GM12878 (cell line): ENCODE measurements at regions not wholly inside any gene's neighbourhood (a gene's known extent, or its start where the extent isn't known, plus 50 kb on each side); places are given as distances from the start of the nearest gene placed in this dataset.
A peak's percentile ranks its signal among the peaks of the same experiment; 100 is the strongest.

Experiments
- ATAC-seq: fragments of 200-7000 bp; cut with Tn5 transposase; 3 replicates; pipeline ENCODE4 v1.9.1; 2020; ENCODE audit warnings: mild to moderate bottlenecking, moderate library complexity
- BruUV-seq: library from RNA; stranded (reverse); fragments of 400-500 nt; replicated peaks from 2 replicates; lab custom pipeline; 2021; lab: Mats Ljungman, UMichigan
- CTCF ChIA-PET: fragments of 300-600 bp; sonication (Branson Sonifier 250); formaldehyde crosslinking; extraction: SDS; loops from one replicate; lab custom pipeline; 2021; ENCODE audit warnings: inconsistent platforms; lab: Yijun Ruan, JAX
- POLR2A ChIA-PET: fragments of 350-600 bp; formaldehyde crosslinking; extraction: SDS; loops from one replicate; lab custom pipeline; 2021; ENCODE audit warnings: inconsistent platforms; lab: Charles Lee
- RAD21 ChIA-PET: fragments of 300-600 bp; sonication (Branson Sonifier 250); formaldehyde crosslinking; loops from one replicate; lab custom pipeline; 2023; ENCODE audit warnings: antibody characterized with exemption; ENCODE audit not compliant: unreplicated experiment; lab: Charles Lee
- SMC1A ChIA-PET: fragments of 300-600 bp; sonication (Branson Sonifier 250); formaldehyde crosslinking; loops from one replicate; lab custom pipeline; 2023; ENCODE audit not compliant: unreplicated experiment, uncharacterized antibody; lab: Charles Lee
- DNase-seq: peaks from one replicate; pipeline ENCODE4 v3.0.0-alpha.2; 2011; ENCODE audit warnings: low read depth, low spot score
- FAIRE-seq: peaks from 3 replicates; lab custom pipeline; 2011; peaks lifted over from hg19 to GRCh38; lab: Jason Lieb, UNC
- H2AFZ ChIP-seq: 2 replicates; pipeline ENCODE4 v1.6.0; 2011; ENCODE audit warnings: low read depth, low read length, control low read depth; ENCODE audit not compliant: control insufficient read depth
- H3K27ac ChIP-seq: 2 replicates; pipeline ENCODE4 v1.5.1; 2011; ENCODE audit warnings: control low read depth; ENCODE audit not compliant: control insufficient read depth, insufficient read depth
- H3K27me3 ChIP-seq, 2 experiments: replicated peaks in 1 of 2; 2 replicates each; pipeline versions ENCODE4 v1.6.0 to v1.6.1; 2011; ENCODE audit warnings: low read length in 1 of 2; ENCODE audit not compliant: control insufficient read depth in 2 of 2, insufficient read depth in 2 of 2
- H3K36me3 ChIP-seq, 2 experiments: 2 replicates each; pipeline ENCODE4 v1.5.1; 2011; ENCODE audit warnings: low read length in 1 of 2; ENCODE audit not compliant: control insufficient read depth in 2 of 2, insufficient read depth in 2 of 2
- H3K4me1 ChIP-seq: 2 replicates; pipeline ENCODE4 v1.6.1; 2011; ENCODE audit warnings: mild to moderate bottlenecking, low read length, moderate library complexity, mixed read lengths; ENCODE audit not compliant: control insufficient read depth, insufficient read depth
- H3K4me2 ChIP-seq: 2 replicates; pipeline ENCODE4 v1.6.0; 2011; ENCODE audit warnings: control low read depth; ENCODE audit not compliant: control insufficient read depth, insufficient read depth
- H3K4me3 ChIP-seq: fragments of 200-600 bp; sonication (generic); 2 replicates; pipeline ENCODE4 v1.5.1; 2016
- H3K79me2 ChIP-seq: 2 replicates; pipeline ENCODE4 v1.6.0; 2011; ENCODE audit warnings: low read length; ENCODE audit not compliant: control insufficient read depth, insufficient read depth
- H3K9ac ChIP-seq: 2 replicates; pipeline ENCODE4 v1.8.0; 2011; ENCODE audit warnings: low read length, control low read depth, mixed read lengths; ENCODE audit not compliant: control insufficient read depth, insufficient read depth
- H3K9me3 ChIP-seq: replicated peaks from 3 replicates; pipeline ENCODE4 v1.5.1; 2011; ENCODE audit warnings: mild to moderate bottlenecking, low read length; ENCODE audit not compliant: control insufficient read depth, insufficient read depth
- H4K20me1 ChIP-seq: 2 replicates; pipeline ENCODE4 v1.6.0; 2011; ENCODE audit not compliant: control insufficient read depth, insufficient read depth
- BACH1 ChIP-seq: fragments of 450-650 bp; IDR thresholded peaks from 2 replicates; pipeline ENCODE4 v1.6.1; 2017; ENCODE audit warnings: mild to moderate bottlenecking, borderline replicate concordance
- ETV6 ChIP-seq, 2 experiments: fragments of 450-650 bp in 1 of 2; IDR thresholded peaks in 1 of 2; conservative IDR thresholded peaks in 1 of 2; 2 replicates each; pipeline ENCODE4 v1.6.1; 2014; ENCODE audit warnings: antibody characterized with exemption in 1 of 2, borderline replicate concordance in 1 of 2, low read depth in 1 of 2, mild to moderate bottlenecking in 1 of 2, moderate library complexity in 1 of 2
- KDM1A ChIP-seq: fragments of 200-600 bp; sonication (generic); IDR thresholded peaks from 2 replicates; pipeline ENCODE4 v1.6.1; 2016; ENCODE audit warnings: borderline replicate concordance
- MTA3 ChIP-seq: IDR thresholded peaks from 2 replicates; pipeline ENCODE4 v1.6.1; 2012; ENCODE audit warnings: low read length, inconsistent platforms, borderline replicate concordance
- NFYA ChIP-seq: IDR thresholded peaks from 2 replicates; pipeline ENCODE4 v1.6.1; 2011; ENCODE audit warnings: low read depth, mild to moderate bottlenecking, low read length, improper control_type of control experiment, borderline replicate concordance
- RUNX3 ChIP-seq: IDR thresholded peaks from 2 replicates; pipeline ENCODE4 v1.6.1; 2012; ENCODE audit warnings: low read length, inconsistent platforms
- TARDBP ChIP-seq: IDR thresholded peaks from 2 replicates; pipeline ENCODE4 v1.6.1; 2016; ENCODE audit warnings: borderline replicate concordance
- TCF12 ChIP-seq: IDR thresholded peaks from 2 replicates; pipeline ENCODE4 v1.6.1; 2011; ENCODE audit warnings: low read depth, mild to moderate bottlenecking, low read length
- ZNF207 ChIP-seq: fragments of 450-650 bp; IDR thresholded peaks from 2 replicates; pipeline ENCODE4 v1.6.1; 2014; ENCODE audit warnings: antibody characterized with exemption, mild to moderate bottlenecking, borderline replicate concordance
- whole genome bisulfite sequencing: methylation state at CpG from one replicate; pipeline ENCODE4 v1.1.6; 2016; ENCODE audit warnings: low lambda C conversion rate; ENCODE audit not compliant: insufficient replicate concordance, insufficient coverage; ENCODE audit errors: missing lambda C conversion rate; 5-methylcytosine and 5-hydroxymethylcytosine counted together
- in situ Hi-C: fragments of 300-500 bp; cut with MboI; formaldehyde crosslinking; loops from 9 replicates; pipeline ENCODE4 v1.14.3; 2018; ENCODE audit warnings: mixed read lengths
- intact Hi-C: fragments of 100-400 bp; cut with micrococcal nuclease; formaldehyde crosslinking; loops from one replicate; pipeline ENCODE4 v1.14.2; 2022; ENCODE audit not compliant: unreplicated experiment

DNA sequence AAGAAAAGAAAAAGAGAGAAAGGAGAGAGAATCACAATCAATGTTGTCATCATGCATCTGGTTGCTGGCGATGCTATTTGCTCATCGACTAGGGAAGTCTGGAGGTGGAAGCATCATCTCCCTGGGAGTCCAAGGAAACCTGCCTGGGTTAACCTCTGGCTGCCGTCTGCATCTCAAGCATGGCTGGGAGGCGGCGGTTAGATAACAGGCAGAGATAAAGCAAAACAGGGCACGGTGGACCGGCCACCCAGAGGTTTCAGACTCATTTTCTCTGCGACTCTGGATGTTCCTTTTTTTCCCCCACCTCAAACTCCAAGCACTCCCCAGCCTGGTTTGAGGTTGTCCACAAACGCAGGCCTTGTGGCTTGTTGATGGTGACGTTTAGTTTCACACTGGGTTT is 161.2 kb downstream of the ENGASE start:
- Histone ChIP-seq H3K4me1 (no peaks in the 10 kb centered on the region), H4K20me1 (no peaks in the 10 kb centered on the region), H3K4me2 (no peak overlapping the region), H3K27ac (no peak overlapping the region), H3K9me3 (no peaks in the 10 kb centered on the region), H3K79me2 (no peaks in the 10 kb centered on the region), H3K27me3 (peaks cover 4 to 7% of the 10 kb centered on the region in 2 experiments; a peak in 3 of 4 replicates), H2AFZ (no peak overlapping the region), H3K9ac (no peak overlapping the region)
- DNase-seq (no peak), ATAC-seq (no peak)
- WGBS, result 53% methylated on average over 10 of the region's 10 CpGs
- intact Hi-C loops, result no loop called here
- RAD21 ChIA-PET, result no interaction called here
- SMC1A ChIA-PET, result no interaction called here
- BruUV-seq, result no TSS peak
- POLR2A ChIA-PET, result no interaction called here
- TF ChIP-seq BACH1 (no peak), ETV6 (conservative IDR thresholded peaks at IDR 0.05 in 1 of 2, IDR thresholded peaks at IDR 0.05 in 1 of 2; ENCODE audit: borderline replicate concordance in 1 of 2, low read depth in 1 of 2) (no peak), TCF12 (no peak), TARDBP (no peak), KDM1A (no peak), RUNX3 (peak; percentile 35; the same call in 1 of the 2 replicates), ZNF207 (no peak), MTA3 (no peak)
- TF ChIP-seq, all 136 proteins: peak for 1
- FAIRE-seq, result no peak
- H3K4me3 ChIP-seq, result no peak overlapping the region
- in situ Hi-C loops, result no loop called here
- no peaks in the 10 kb centered on the region for H3K36me3 ChIP-seq
- CTCF ChIA-PET, result no interaction called here

DNA sequence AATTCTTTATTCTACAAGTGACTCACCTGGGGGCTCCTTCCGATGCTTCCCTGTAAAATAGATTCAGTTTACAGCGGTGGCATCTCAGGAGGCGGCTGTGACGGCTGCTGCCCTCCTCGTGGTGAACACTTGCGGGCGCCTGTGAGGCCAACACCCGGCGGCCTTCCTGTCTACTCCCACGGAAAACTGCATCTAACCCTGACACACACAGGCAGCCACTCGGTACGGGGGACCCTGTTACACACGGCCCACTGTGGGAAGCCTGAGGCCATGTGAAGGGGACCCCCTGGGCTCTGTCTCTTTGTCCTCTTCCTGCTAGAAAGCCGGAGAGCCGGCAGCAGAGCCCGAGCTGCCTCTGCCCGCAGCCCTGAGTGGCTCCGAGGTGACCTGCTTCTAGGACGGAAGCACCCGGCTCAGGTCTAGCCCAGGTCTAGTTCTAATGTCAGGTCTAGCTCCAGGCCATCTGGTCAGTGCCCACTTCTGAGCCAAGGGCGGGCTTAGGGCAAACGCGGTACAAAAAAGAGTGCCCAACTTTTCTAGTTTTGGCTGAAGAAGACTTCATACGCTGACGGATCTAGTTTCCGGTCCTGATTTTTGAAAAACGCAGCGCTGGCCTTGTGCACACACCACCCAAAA is 159.4 kb downstream of the ENGASE start:
- H3K27me3 ChIP-seq, result peaks cover 0 to 7% of the 10 kb centered on the region in 2 experiments; a peak in 3 of 4 replicates
- BruUV-seq, result no TSS peak
- POLR2A ChIA-PET, result no interaction called here

More for the DNA sequence above, 159.4 kb downstream of the ENGASE start:
- intact Hi-C loops (no loop called here), in situ Hi-C loops (no loop called here)
- ChIA-PET SMC1A (no interaction called here), CTCF (no interaction called here), RAD21 (no interaction called here)
- Histone ChIP-seq H3K4me2 (no peak overlapping the region), H3K79me2 (no peaks in the 10 kb centered on the region), H4K20me1 (no peaks in the 10 kb centered on the region), H3K36me3 (no peaks in the 10 kb centered on the region), H3K27ac (no peak overlapping the region), H2AFZ (no peak overlapping the region), H3K9ac (no peak overlapping the region), H3K4me1 (no peaks in the 10 kb centered on the region), H3K9me3 (no peaks in the 10 kb centered on the region), H3K4me3 (no peak overlapping the region)
- TF ChIP-seq NFYA, result no peak
- ATAC-seq (no peak), DNase-seq (no peak), FAIRE-seq (no peak)
- WGBS, result 62% methylated on average over 27 of the region's 28 CpGs
